GM23248 (cell line): ENCODE measurements at regions not wholly inside any gene's neighbourhood (a gene's known extent, or its start where the extent isn't known, plus 50 kb on each side); places are given as distances from the start of the nearest gene placed in this dataset.

ENCODE experiments used
- DNase-seq: peaks from one replicate; pipeline ENCODE4 v3.0.0-alpha.2; 2015
- H2AFZ ChIP-seq: fragments of 200-600 bp; sonication (generic); 2 replicates; pipeline ENCODE4 v1.6.1; 2016; ENCODE audit warnings: antibody characterized with exemption
- H3F3A ChIP-seq: fragments of 200-600 bp; sonication (generic); 2 replicates; pipeline ENCODE4 v1.6.1; 2016; ENCODE audit warnings: mild to moderate bottlenecking, antibody characterized with exemption, mixed run types; ENCODE audit not compliant: insufficient read depth
- H3K27ac ChIP-seq: fragments of 200-600 bp; sonication (generic); 2 replicates; pipeline ENCODE4 v1.5.1; 2016; ENCODE audit warnings: mild to moderate bottlenecking
- H3K27me3 ChIP-seq: fragments of 200-600 bp; sonication (generic); replicated peaks from 2 replicates; pipeline ENCODE4 v1.6.1; 2016; ENCODE audit warnings: mild to moderate bottlenecking; ENCODE audit not compliant: insufficient read depth
- H3K36me3 ChIP-seq: fragments of 200-600 bp; sonication (generic); 2 replicates; pipeline ENCODE4 v1.6.1; 2016; ENCODE audit warnings: low read depth, mild to moderate bottlenecking
- H3K4me1 ChIP-seq: fragments of 200-600 bp; sonication (generic); 2 replicates; pipeline ENCODE4 v1.6.1; 2016; ENCODE audit warnings: mild to moderate bottlenecking; ENCODE audit not compliant: insufficient read depth
- H3K4me2 ChIP-seq: fragments of 200-600 bp; sonication (generic); one replicate; pipeline ENCODE4 v1.6.1; 2016; ENCODE audit warnings: mild to moderate bottlenecking; ENCODE audit not compliant: unreplicated experiment
- H3K4me3 ChIP-seq: fragments of 200-600 bp; sonication (generic); 2 replicates; pipeline ENCODE4 v1.5.1; 2016; ENCODE audit warnings: mild to moderate bottlenecking
- H3K79me2 ChIP-seq: fragments of 200-600 bp; sonication (generic); 2 replicates; pipeline ENCODE4 v1.6.1; 2016; ENCODE audit warnings: mild to moderate bottlenecking; ENCODE audit not compliant: insufficient read depth
- H3K9ac ChIP-seq: fragments of 200-600 bp; sonication (generic); 2 replicates; pipeline ENCODE4 v1.6.1; 2016; ENCODE audit warnings: mild to moderate bottlenecking
- H3K9me2 ChIP-seq: fragments of 200-600 bp; sonication (generic); 2 replicates; pipeline ENCODE4 v1.6.1; 2016; ENCODE audit warnings: mixed run types, mild to moderate bottlenecking, moderate library complexity; ENCODE audit not compliant: insufficient read depth
- H3K9me3 ChIP-seq: fragments of 200-600 bp; sonication (generic); one replicate; pipeline ENCODE4 v1.6.1; 2017; ENCODE audit warnings: low read depth
- H4K20me1 ChIP-seq: fragments of 200-600 bp; sonication (generic); 2 replicates; pipeline ENCODE4 v1.6.0; 2016; ENCODE audit not compliant: insufficient read depth
- EZH2 ChIP-seq: fragments of 200-600 bp; sonication (generic); IDR thresholded peaks from 2 replicates; pipeline ENCODE4 v1.6.1; 2018; ENCODE audit warnings: antibody characterized with exemption, mild to moderate bottlenecking; ENCODE audit not compliant: insufficient read depth, poor library complexity, severe bottlenecking
- EZH2phosphoT487 ChIP-seq: fragments of 200-600 bp; sonication (generic); IDR thresholded peaks from 2 replicates; pipeline ENCODE4 v1.6.1; 2018; ENCODE audit warnings: antibody characterized with exemption, moderate library complexity, mild to moderate bottlenecking, low read depth; ENCODE audit not compliant: insufficient read depth
- WGBS, 2 experiments: methylation state at CpG; one replicate each; pipeline ENCODE4 v1.1.6; 2015 to 2017; ENCODE audit warnings: low lambda C conversion rate in 2 of 2, low coverage in 1 of 2; ENCODE audit errors: missing lambda C conversion rate in 2 of 2; 5-methylcytosine and 5-hydroxymethylcytosine counted together
- in situ Hi-C: fragments of 300-500 bp; cut with MboI; formaldehyde crosslinking; loops from 2 replicates; pipeline ENCODE4 v1.15.0; 2020

DNA sequence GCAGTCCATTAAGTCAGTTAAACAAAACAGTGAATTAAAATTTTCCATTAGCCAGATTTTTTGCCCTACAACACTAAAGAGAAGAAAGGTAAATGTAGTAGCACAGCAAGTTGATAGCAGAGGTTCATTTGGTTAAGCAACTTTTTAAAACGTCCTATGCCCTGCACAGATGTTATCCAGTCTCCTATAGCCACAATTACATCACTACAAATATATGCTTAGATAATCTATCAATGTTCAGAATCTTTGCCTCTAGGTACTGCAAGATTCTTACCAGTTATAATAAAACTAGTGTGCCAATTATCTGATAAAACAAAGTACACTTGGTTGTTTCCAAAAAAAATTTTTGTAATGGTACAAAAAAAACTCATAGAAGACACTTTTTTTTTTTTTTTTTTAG is 175.5 kb upstream of the MYO3A start:
- Histone ChIP-seq H3K4me2 (no peak overlapping the region), H3K27me3 (no peaks in the 10 kb centered on the region), H3K4me3 (no peak overlapping the region), H2AFZ (no peak overlapping the region), H3K9ac (no peak overlapping the region), H3K9me3 (no peaks in the 10 kb centered on the region), H3K27ac (no peak overlapping the region), H4K20me1 (no peaks in the 10 kb centered on the region), H3K36me3 (no peaks in the 10 kb centered on the region), H3K4me1 (no peaks in the 10 kb centered on the region), H3K9me2 (no peaks in the 10 kb centered on the region), H3F3A (no peaks in the 10 kb centered on the region), H3K79me2 (no peaks in the 10 kb centered on the region)
- 0 to 4% methylated on average over 1 of the region's 1 CpG for WGBS, 2 experiments
- in situ Hi-C loops: no loop called here
- TF ChIP-seq EZH2phosphoT487 (no peak), EZH2 (no peak)
- no peak for DNase-seq

- Histone ChIP-seq H3F3A (no peaks in the 10 kb centered on the region), H2AFZ (no peak overlapping the region), H3K4me3 (no peak overlapping the region), H3K27ac (no peak overlapping the region), H3K9ac (no peak overlapping the region), H3K4me2 (no peak overlapping the region), H3K27me3 (no peaks in the 10 kb centered on the region), H3K4me1 (no peaks in the 10 kb centered on the region), H4K20me1 (no peaks in the 10 kb centered on the region), H3K9me2 (no peaks in the 10 kb centered on the region), H3K79me2 (no peaks in the 10 kb centered on the region), H3K36me3 (no peaks in the 10 kb centered on the region), H3K9me3 (no peaks in the 10 kb centered on the region)
- no peak for DNase-seq
- in situ Hi-C loops: no loop called here
- WGBS, 2 experiments: 15 to 18% methylated on average over 4 of the region's 4 CpGs
- TF ChIP-seq EZH2phosphoT487: no peak
- no peak for TF ChIP-seq EZH2
These were observed 172.1 kb upstream of the MYO3A start for GRCh38 chr10:25761937-25762336.

DNA sequence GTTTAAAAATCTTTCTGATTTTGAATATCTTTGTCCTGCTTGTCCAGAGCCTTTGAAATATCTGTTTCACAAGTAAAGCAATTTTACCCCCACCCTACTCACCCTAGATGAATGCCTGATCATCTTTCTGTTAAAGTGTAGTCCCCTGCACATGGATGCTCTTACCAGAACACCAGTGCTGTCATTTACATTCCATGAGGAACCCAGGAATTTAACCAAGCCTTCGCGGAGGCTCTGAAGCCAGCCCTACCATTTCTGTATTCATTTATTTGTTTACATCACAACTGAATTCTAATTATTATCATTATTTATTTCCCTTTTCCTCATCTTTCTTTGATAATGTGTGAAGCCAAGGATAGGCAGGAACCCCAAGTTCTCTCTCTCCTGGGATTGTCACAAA is 167.8 kb upstream of the MYO3A start:
- Histone ChIP-seq H3K9me3 (no peaks in the 10 kb centered on the region), H3K4me1 (no peaks in the 10 kb centered on the region), H3K36me3 (no peaks in the 10 kb centered on the region), H3K27ac (no peak overlapping the region), H4K20me1 (no peaks in the 10 kb centered on the region), H3K9me2 (no peaks in the 10 kb centered on the region), H3F3A (no peaks in the 10 kb centered on the region), H2AFZ (no peak overlapping the region), H3K9ac (no peak overlapping the region), H3K4me3 (no peak overlapping the region), H3K79me2 (no peaks in the 10 kb centered on the region), H3K4me2 (no peak overlapping the region), H3K27me3 (no peaks in the 10 kb centered on the region)
- WGBS, 2 experiments: 0 to 8% methylated on average over 2 of the region's 2 CpGs
- no peak for TF ChIP-seq EZH2phosphoT487
- DNase-seq: no peak
- in situ Hi-C loops: no loop called here

GRCh38 chr10:25766687-25767221 is 167.3 kb upstream of the MYO3A start:
- Histone ChIP-seq H3K27ac (no peak overlapping the region), H4K20me1 (no peaks in the 10 kb centered on the region), H3K9me3 (no peaks in the 10 kb centered on the region), H3K4me3 (no peak overlapping the region), H3K9ac (no peak overlapping the region), H3K36me3 (no peaks in the 10 kb centered on the region), H3F3A (no peaks in the 10 kb centered on the region), H3K4me2 (no peak overlapping the region), H3K4me1 (no peaks in the 10 kb centered on the region), H3K79me2 (no peaks in the 10 kb centered on the region), H3K27me3 (no peaks in the 10 kb centered on the region), H3K9me2 (no peaks in the 10 kb centered on the region), H2AFZ (no peak overlapping the region)
- 2% methylated on average over 16 of the region's 16 CpGs for WGBS, 2 experiments
- DNase-seq: no peak
- in situ Hi-C loops: no loop called here
- TF ChIP-seq EZH2phosphoT487 (no peak), EZH2 (no peak)

- no peak for DNase-seq
- H3K79me2 ChIP-seq: no peaks in the 10 kb centered on the region
- in situ Hi-C loops: no loop called here
- no peaks in the 10 kb centered on the region for H3K9me2 ChIP-seq
- H3K27ac ChIP-seq: no peak overlapping the region
- no peaks in the 10 kb centered on the region for H3K4me1 ChIP-seq
- no peak for TF ChIP-seq EZH2phosphoT487
- TF ChIP-seq EZH2: no peak
- H4K20me1 ChIP-seq: no peaks in the 10 kb centered on the region
- no peaks in the 10 kb centered on the region for H3K9me3 ChIP-seq
- H3K27me3 ChIP-seq: no peaks in the 10 kb centered on the region
- H2AFZ ChIP-seq: no peak overlapping the region
- H3K4me2 ChIP-seq: no peak overlapping the region
- H3K4me3 ChIP-seq: no peak overlapping the region
- H3F3A ChIP-seq: no peaks in the 10 kb centered on the region
- H3K36me3 ChIP-seq: no peaks in the 10 kb centered on the region
- WGBS, 2 experiments: 20 to 34% methylated on average over 3 of the region's 3 CpGs
- H3K9ac ChIP-seq: no peak overlapping the region
These were observed 165.9 kb upstream of the MYO3A start for GRCh38 chr10:25768167-25768566.
